ENCODE measurements at regions not wholly inside any gene's neighbourhood (a gene's known extent, or its start where the extent isn't known, plus 50 kb on each side); places are given as distances from the start of the nearest gene placed in this dataset.

DNA sequence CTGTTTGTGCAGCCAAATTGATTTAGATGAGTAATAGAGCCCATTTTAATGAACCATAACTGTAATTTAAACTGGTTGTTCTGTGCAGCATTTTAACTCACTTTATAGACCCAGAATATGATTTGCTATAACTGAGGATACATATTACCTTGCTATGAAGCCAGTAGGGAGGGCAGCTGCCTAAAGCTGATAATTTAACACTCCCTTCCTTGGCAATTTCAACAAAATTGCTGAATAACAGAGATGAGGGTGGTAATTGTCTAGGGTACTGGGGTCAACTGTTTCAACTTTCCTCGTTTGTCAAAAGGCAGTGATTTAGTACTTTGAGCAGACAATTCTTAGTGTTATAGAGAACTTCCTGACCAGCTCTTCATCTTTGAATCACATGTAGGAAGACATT is 304.9 kb upstream of the POU1F1 start:
- TF ChIP-seq CTCF (IDR thresholded peaks at IDR 0.05) (no peak), POLR2A (IDR thresholded peaks at IDR 0.05) (no peak)

Data from body of pancreas (tissue), 4 donors.